ENCODE measurements at regions not wholly inside any gene's neighbourhood (a gene's known extent, or its start where the extent isn't known, plus 50 kb on each side); places are given as distances from the start of the nearest gene placed in this dataset.

DNA sequence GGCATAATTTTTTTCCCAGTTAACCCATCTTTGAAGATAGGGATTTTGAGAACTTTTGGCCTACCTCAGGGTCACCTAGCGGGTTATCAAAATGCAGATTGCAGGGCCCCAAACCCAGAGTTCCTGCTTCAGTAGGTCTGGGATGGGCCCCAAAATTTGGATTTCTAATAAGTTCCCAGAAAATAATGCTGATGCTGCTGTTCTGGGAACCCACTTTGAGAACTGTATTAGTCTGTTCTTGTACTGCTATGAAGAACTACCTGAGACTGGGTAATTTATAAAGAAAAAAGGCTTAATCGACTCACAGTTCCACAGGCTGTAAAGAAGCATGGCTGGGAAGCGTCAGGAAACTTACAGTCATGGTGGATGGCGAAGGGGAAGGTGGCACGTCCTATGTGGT lies 182.2 kb upstream of the DMRT1 start:
- POLR2A ChIA-PET = no interaction called here

DNA sequence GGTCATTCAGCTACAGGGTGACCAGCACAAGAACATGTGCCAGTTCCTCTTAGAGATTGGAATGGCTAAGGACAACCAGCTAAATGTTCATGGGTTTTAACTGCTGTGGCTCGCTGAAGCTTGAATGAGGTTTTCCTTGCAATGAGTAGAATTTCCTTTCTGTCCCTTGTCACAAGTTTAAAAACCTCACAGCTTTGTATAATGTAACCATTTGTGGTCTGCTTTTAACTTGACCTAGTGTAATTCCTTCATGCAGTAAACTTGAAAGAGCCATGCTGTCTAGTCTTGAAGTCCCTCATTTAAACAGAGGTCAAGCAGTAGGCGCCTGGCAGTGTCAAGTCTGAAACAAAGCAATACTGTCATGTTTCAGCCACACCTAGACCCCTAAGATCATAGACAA lies 181.3 kb upstream of the DMRT1 start:
- Histone ChIP-seq H3K36me3 (replicated peaks in 1 of 2; ENCODE audit: control insufficient read depth in 1 of 2, insufficient read depth in 2 of 2, low read length in 1 of 2) (no peaks in the 10 kb centered on the region), H3K4me3 (ENCODE audit: low read depth in 2 of 2, low read length in 1 of 2) (no peak overlapping the region), H3K27ac (ENCODE audit: low read depth in 2 of 2, low read length in 1 of 2) (no peak overlapping the region), H3K79me2 (ENCODE audit: insufficient read depth) (no peaks in the 10 kb centered on the region), H3K27me3 (ENCODE audit: insufficient read depth) (peaks cover 40% of the 10 kb centered on the region; the same call in 1 of the 2 replicates), H3K9me2 (no peaks in the 10 kb centered on the region), H4K20me1 (ENCODE audit: insufficient read depth) (no peaks in the 10 kb centered on the region), H3F3A (replicated peaks; ENCODE audit: insufficient read depth) (no peaks in the 10 kb centered on the region), H3K9ac (no peak overlapping the region), H3K4me1 (ENCODE audit: control insufficient read depth in 1 of 2, insufficient read depth in 2 of 2, low read depth in 1 of 2, low read length in 1 of 2) (no peaks in the 10 kb centered on the region), H2AFZ (ENCODE audit: low read depth) (no peak overlapping the region), H3K4me2 (no peak overlapping the region), H3K9me3 (no peaks in the 10 kb centered on the region)
- TF ChIP-seq RXRA (IDR thresholded peaks at IDR 0.05; ENCODE audit: borderline replicate concordance, low read depth) = no peak
- TF ChIP-seq, protein P1, sequence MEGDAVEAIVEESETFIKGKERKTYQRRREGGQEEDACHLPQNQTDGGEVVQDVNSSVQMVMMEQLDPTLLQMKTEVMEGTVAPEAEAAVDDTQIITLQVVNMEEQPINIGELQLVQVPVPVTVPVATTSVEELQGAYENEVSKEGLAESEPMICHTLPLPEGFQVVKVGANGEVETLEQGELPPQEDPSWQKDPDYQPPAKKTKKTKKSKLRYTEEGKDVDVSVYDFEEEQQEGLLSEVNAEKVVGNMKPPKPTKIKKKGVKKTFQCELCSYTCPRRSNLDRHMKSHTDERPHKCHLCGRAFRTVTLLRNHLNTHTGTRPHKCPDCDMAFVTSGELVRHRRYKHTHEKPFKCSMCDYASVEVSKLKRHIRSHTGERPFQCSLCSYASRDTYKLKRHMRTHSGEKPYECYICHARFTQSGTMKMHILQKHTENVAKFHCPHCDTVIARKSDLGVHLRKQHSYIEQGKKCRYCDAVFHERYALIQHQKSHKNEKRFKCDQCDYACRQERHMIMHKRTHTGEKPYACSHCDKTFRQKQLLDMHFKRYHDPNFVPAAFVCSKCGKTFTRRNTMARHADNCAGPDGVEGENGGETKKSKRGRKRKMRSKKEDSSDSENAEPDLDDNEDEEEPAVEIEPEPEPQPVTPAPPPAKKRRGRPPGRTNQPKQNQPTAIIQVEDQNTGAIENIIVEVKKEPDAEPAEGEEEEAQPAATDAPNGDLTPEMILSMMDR (IDR thresholded peaks at IDR 0.05) = no peak
- no peak for TF ChIP-seq MEF2A (IDR thresholded peaks at IDR 0.05; ENCODE audit: borderline replicate concordance, low read depth)
- TF ChIP-seq, protein P2, sequence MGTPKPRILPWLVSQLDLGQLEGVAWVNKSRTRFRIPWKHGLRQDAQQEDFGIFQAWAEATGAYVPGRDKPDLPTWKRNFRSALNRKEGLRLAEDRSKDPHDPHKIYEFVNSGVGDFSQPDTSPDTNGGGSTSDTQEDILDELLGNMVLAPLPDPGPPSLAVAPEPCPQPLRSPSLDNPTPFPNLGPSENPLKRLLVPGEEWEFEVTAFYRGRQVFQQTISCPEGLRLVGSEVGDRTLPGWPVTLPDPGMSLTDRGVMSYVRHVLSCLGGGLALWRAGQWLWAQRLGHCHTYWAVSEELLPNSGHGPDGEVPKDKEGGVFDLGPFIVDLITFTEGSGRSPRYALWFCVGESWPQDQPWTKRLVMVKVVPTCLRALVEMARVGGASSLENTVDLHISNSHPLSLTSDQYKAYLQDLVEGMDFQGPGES (IDR thresholded peaks at IDR 0.05; ENCODE audit: low read depth, low read length) = no peak
- TF ChIP-seq YY1 (IDR thresholded peaks at IDR 0.05; ENCODE audit: low read depth) = no peak
- TF ChIP-seq, protein P3, sequence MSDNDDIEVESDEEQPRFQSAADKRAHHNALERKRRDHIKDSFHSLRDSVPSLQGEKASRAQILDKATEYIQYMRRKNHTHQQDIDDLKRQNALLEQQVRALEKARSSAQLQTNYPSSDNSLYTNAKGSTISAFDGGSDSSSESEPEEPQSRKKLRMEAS (IDR thresholded peaks at IDR 0.05; ENCODE audit: low read depth) = no peak
- no peak for DNase-seq
- POLR2A ChIA-PET = no interaction called here
- CTCF ChIA-PET = no interaction called here
- 7% methylated on average over 2 of the region's 2 CpGs for WGBS (ENCODE audit: low lambda C conversion rate)

More for the DNA sequence above, 182.2 kb upstream of the DMRT1 start:
- H3K27me3 ChIP-seq (ENCODE audit: insufficient read depth) = peaks cover 39% of the 10 kb centered on the region; the same call in 1 of the 2 replicates
- no peaks in the 10 kb centered on the region for H3K79me2 ChIP-seq (ENCODE audit: insufficient read depth)
- no peaks in the 10 kb centered on the region for H3K9me2 ChIP-seq
- no peaks in the 10 kb centered on the region for H4K20me1 ChIP-seq (ENCODE audit: insufficient read depth)
- H3K36me3 ChIP-seq (replicated peaks in 1 of 2; ENCODE audit: control insufficient read depth in 1 of 2, insufficient read depth in 2 of 2, low read length in 1 of 2) = no peaks in the 10 kb centered on the region
- 17% methylated on average over 5 of the region's 5 CpGs for WGBS (ENCODE audit: low lambda C conversion rate)
- no peak for TF ChIP-seq RFX5 (IDR thresholded peaks at IDR 0.05; ENCODE audit: low read length)
- TF ChIP-seq TAF1 (IDR thresholded peaks at IDR 0.05; ENCODE audit: borderline replicate concordance, low read depth, low read length) = no peak
- TF ChIP-seq RAD21 (IDR thresholded peaks at IDR 0.05; ENCODE audit: low read length) = no peak
- TF ChIP-seq FOXM1 (IDR thresholded peaks at IDR 0.05; ENCODE audit: low read depth) = no peak
- TF ChIP-seq FOXJ3 (CRISPR knock-in tag; IDR thresholded peaks at IDR 0.05) = no peak
- TF ChIP-seq, protein P4, sequence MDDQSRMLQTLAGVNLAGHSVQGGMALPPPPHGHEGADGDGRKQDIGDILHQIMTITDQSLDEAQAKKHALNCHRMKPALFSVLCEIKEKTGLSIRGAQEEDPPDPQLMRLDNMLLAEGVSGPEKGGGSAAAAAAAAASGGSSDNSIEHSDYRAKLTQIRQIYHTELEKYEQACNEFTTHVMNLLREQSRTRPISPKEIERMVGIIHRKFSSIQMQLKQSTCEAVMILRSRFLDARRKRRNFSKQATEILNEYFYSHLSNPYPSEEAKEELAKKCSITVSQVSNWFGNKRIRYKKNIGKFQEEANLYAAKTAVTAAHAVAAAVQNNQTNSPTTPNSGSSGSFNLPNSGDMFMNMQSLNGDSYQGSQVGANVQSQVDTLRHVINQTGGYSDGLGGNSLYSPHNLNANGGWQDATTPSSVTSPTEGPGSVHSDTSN (IDR thresholded peaks at IDR 0.05) = no peak
- TF ChIP-seq EP300 (IDR thresholded peaks at IDR 0.05; ENCODE audit: borderline replicate concordance in 1 of 2, low read depth in 1 of 2, low read length in 1 of 2) = no peak
- TF ChIP-seq GABPA (IDR thresholded peaks at IDR 0.05; ENCODE audit: low read depth) = no peak
- no peak for DNase-seq
- no peaks in the 10 kb centered on the region for H3F3A ChIP-seq (replicated peaks; ENCODE audit: insufficient read depth)
- H2AFZ ChIP-seq (ENCODE audit: low read depth) = no peak overlapping the region
- CTCF ChIA-PET = no interaction called here
- H3K9me3 ChIP-seq = no peaks in the 10 kb centered on the region
- H3K4me2 ChIP-seq = no peak overlapping the region
- H3K4me3 ChIP-seq (ENCODE audit: low read depth in 2 of 2, low read length in 1 of 2) = no peak overlapping the region
- H3K4me1 ChIP-seq (ENCODE audit: control insufficient read depth in 1 of 2, insufficient read depth in 2 of 2, low read depth in 1 of 2, low read length in 1 of 2) = no peaks in the 10 kb centered on the region
- no peak overlapping the region for H3K27ac ChIP-seq (ENCODE audit: low read depth in 2 of 2, low read length in 1 of 2)
- H3K9ac ChIP-seq = no peak overlapping the region

All from SK-N-SH (cell line).